ENCODE measurements at regions not wholly inside any gene's neighbourhood (a gene's known extent, or its start where the extent isn't known, plus 50 kb on each side); places are given as distances from the start of the nearest gene placed in this dataset.
"Not testable (repeated sequence)": the region's sequence is repeated elsewhere in the genome, so short reads cannot be mapped to it uniquely, and the experiment has no call there.

DNA sequence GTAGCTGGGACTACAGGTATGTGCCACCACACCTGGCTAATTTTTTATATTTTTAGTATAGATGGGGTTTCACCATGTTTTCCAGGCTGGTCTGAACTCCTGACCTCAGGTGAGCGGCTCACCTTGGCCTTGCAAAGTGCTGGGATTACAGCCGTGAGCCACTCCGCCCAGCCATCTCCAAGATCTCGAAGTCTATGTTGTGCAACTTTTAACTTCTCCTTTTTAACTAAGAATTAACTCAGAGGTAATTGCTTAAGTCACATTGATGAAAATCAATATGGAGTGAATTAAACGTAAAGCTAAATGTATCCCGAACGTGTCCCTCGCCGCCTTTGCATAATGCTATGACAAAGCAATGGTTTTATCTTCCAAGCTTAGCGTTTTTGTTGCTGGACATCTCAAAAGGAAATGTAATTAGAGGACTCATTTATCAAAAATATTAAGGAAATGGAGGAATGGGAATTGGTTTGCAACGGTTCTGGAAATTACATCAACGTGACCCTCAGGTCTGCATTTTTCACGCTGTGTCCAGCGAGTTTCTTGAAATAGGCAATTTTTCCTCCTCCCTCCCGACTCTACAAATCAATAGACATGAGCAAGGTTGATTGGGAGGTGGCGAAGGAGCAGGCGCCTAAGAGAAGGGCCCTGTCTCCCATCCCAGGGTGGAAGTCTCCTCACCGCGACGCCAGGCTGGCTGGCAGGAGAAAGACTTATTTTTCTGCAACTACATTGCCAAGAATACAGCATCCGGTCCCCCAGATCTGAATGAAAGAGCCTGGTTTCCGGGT, 89.8 kb downstream of the TMEM130 start:
- no peak overlapping the region for H3K4me3 ChIP-seq (ENCODE audit: low read length)
- no peak for TF ChIP-seq EZH2phosphoT487 (IDR thresholded peaks at IDR 0.05; ENCODE audit: low read depth)
- TF ChIP-seq, protein P1, sequence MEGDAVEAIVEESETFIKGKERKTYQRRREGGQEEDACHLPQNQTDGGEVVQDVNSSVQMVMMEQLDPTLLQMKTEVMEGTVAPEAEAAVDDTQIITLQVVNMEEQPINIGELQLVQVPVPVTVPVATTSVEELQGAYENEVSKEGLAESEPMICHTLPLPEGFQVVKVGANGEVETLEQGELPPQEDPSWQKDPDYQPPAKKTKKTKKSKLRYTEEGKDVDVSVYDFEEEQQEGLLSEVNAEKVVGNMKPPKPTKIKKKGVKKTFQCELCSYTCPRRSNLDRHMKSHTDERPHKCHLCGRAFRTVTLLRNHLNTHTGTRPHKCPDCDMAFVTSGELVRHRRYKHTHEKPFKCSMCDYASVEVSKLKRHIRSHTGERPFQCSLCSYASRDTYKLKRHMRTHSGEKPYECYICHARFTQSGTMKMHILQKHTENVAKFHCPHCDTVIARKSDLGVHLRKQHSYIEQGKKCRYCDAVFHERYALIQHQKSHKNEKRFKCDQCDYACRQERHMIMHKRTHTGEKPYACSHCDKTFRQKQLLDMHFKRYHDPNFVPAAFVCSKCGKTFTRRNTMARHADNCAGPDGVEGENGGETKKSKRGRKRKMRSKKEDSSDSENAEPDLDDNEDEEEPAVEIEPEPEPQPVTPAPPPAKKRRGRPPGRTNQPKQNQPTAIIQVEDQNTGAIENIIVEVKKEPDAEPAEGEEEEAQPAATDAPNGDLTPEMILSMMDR (IDR thresholded peaks at IDR 0.05; ENCODE audit: low read depth, low read length), result no peak
- H3K4me1 ChIP-seq (ENCODE audit: low read length), result no peaks in the 10 kb centered on the region
- no peaks in the 10 kb centered on the region for H3K36me3 ChIP-seq (replicated peaks; ENCODE audit: low read depth, low read length)
- no peak overlapping the region for H3K27ac ChIP-seq (ENCODE audit: low read length)
- no peak overlapping the region for H3K9ac ChIP-seq (ENCODE audit: low read length)
- H4K20me1 ChIP-seq (ENCODE audit: insufficient read depth, low read length), result no peaks in the 10 kb centered on the region
- no peaks in the 10 kb centered on the region for H3K9me3 ChIP-seq (ENCODE audit: insufficient read depth, low read length)
- H3K79me2 ChIP-seq (ENCODE audit: low read length), result no peaks in the 10 kb centered on the region
- no peak overlapping the region for H3K4me2 ChIP-seq (ENCODE audit: low read length)
- H3K27me3 ChIP-seq (ENCODE audit: low read depth, low read length), result peaks cover 38% of the 10 kb centered on the region
- no peak overlapping the region for H2AFZ ChIP-seq (ENCODE audit: low read depth, low read length)

DNA sequence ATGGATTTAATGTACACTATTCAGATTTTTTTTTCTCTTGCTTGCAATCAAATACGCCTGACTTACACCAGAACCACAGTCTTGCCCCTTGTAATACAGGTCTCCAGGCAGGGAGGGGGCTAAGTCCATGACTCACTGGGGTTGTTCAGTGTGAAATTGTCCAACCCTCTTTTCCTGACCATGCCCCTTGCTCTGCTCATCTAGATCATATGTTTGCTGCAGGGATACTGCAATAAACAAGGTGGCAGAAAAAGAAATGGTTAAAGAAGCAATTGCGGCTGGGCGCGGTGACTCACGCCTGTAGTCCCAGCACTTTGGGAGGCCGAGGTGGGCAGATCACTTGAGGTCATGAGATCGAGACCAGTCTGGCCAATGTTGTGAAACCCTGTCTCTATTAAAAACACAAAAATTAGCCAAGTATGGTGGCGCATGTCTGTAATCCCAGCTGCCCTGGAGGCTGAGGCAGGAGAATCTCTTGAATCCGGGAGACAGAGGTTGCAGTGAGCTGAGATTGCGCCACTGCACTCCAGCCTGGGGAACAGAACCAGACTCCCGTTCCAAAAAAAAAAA, 85.5 kb downstream of the TMEM130 start:
- Histone ChIP-seq H4K20me1 (ENCODE audit: insufficient read depth, low read length) (no peaks in the 10 kb centered on the region), H3K4me2 (ENCODE audit: low read length) (no peak overlapping the region), H3K79me2 (ENCODE audit: low read length) (no peaks in the 10 kb centered on the region), H3K9me3 (ENCODE audit: insufficient read depth, low read length) (no peaks in the 10 kb centered on the region), H3K4me1 (ENCODE audit: low read length) (no peaks in the 10 kb centered on the region), H3K9ac (ENCODE audit: low read length) (no peak overlapping the region), H2AFZ (ENCODE audit: low read depth, low read length) (no peak overlapping the region), H3K27me3 (ENCODE audit: low read depth, low read length) (peaks cover 51% of the 10 kb centered on the region), H3K27ac (ENCODE audit: low read length) (no peak overlapping the region), H3K4me3 (ENCODE audit: low read length) (no peak overlapping the region), H3K36me3 (replicated peaks; ENCODE audit: low read depth, low read length) (no peaks in the 10 kb centered on the region)
- no peak for TF ChIP-seq EZH2phosphoT487 (IDR thresholded peaks at IDR 0.05; ENCODE audit: low read depth)
- TF ChIP-seq, protein P1 (IDR thresholded peaks at IDR 0.05; ENCODE audit: low read depth, low read length), result no peak

GRCh38 chr7:98785929-98786571, 83.8 kb downstream of the TMEM130 start:
- H4K20me1 ChIP-seq (ENCODE audit: insufficient read depth, low read length), result no peaks in the 10 kb centered on the region
- no peak overlapping the region for H3K4me2 ChIP-seq (ENCODE audit: low read length)
- H3K9me3 ChIP-seq (ENCODE audit: insufficient read depth, low read length), result no peaks in the 10 kb centered on the region
- no peaks in the 10 kb centered on the region for H3K79me2 ChIP-seq (ENCODE audit: low read length)
- no peaks in the 10 kb centered on the region for H3K36me3 ChIP-seq (replicated peaks; ENCODE audit: low read depth, low read length)
- no peak overlapping the region for H3K9ac ChIP-seq (ENCODE audit: low read length)
- no peaks in the 10 kb centered on the region for H3K4me1 ChIP-seq (ENCODE audit: low read length)
- no peak for TF ChIP-seq EZH2phosphoT487 (IDR thresholded peaks at IDR 0.05; ENCODE audit: low read depth)
- TF ChIP-seq, protein P1 (IDR thresholded peaks at IDR 0.05; ENCODE audit: low read depth, low read length), result no peak
- H3K27me3 ChIP-seq (ENCODE audit: low read depth, low read length), result peaks cover 45% of the 10 kb centered on the region
- H3K4me3 ChIP-seq (ENCODE audit: low read length), result no peak overlapping the region
- H2AFZ ChIP-seq (ENCODE audit: low read depth, low read length), result no peak overlapping the region
- H3K27ac ChIP-seq (ENCODE audit: low read length), result no peak overlapping the region

DNA sequence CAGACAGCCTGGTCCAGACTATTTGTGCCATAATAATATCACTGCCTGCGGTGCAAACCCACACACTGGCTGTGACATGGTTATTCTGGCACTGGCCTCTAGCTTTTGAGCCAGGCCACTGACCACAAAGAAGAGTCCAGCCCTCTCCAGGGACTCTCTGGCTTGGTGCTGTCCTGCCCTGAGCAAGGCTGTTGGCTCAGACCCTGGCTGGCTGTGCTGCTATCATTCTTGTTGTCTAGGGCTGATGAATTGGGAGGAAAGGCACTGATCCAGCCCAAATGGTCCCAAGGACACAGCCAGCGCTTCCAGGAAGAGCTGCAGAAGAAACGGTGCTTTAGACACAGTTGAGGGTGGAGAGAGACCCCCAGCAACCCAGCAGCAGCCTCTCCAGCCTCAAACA, 80.8 kb downstream of the TMEM130 start:
- Histone ChIP-seq H3K27me3 (ENCODE audit: low read depth, low read length) (peaks cover 47% of the 10 kb centered on the region), H3K27ac (ENCODE audit: low read length) (no peak overlapping the region), H2AFZ (ENCODE audit: low read depth, low read length) (no peak overlapping the region), H3K4me1 (ENCODE audit: low read length) (no peaks in the 10 kb centered on the region), H3K36me3 (replicated peaks; ENCODE audit: low read depth, low read length) (no peaks in the 10 kb centered on the region), H3K9ac (ENCODE audit: low read length) (no peak overlapping the region), H3K79me2 (ENCODE audit: low read length) (no peaks in the 10 kb centered on the region), H3K9me3 (ENCODE audit: insufficient read depth, low read length) (no peaks in the 10 kb centered on the region), H3K4me3 (ENCODE audit: low read length) (no peak overlapping the region), H3K4me2 (ENCODE audit: low read length) (no peak overlapping the region), H4K20me1 (ENCODE audit: insufficient read depth, low read length) (no peaks in the 10 kb centered on the region)
- TF ChIP-seq, protein P1 (IDR thresholded peaks at IDR 0.05; ENCODE audit: low read depth, low read length), result no peak
- no peak for TF ChIP-seq EZH2phosphoT487 (IDR thresholded peaks at IDR 0.05; ENCODE audit: low read depth)

- not testable (repeated sequence) for H4K20me1 ChIP-seq (ENCODE audit: insufficient read depth, low read length); H2AFZ ChIP-seq (ENCODE audit: low read depth, low read length); H3K36me3 ChIP-seq (replicated peaks; ENCODE audit: low read depth, low read length); H3K4me3 ChIP-seq (ENCODE audit: low read length); H3K79me2 ChIP-seq (ENCODE audit: low read length); H3K4me2 ChIP-seq (ENCODE audit: low read length); H3K9me3 ChIP-seq (ENCODE audit: insufficient read depth, low read length); H3K27ac ChIP-seq (ENCODE audit: low read length); H3K9ac ChIP-seq (ENCODE audit: low read length)
- peaks cover 41% of the 10 kb centered on the region for H3K27me3 ChIP-seq (ENCODE audit: low read depth, low read length)
- H3K4me1 ChIP-seq (ENCODE audit: low read length), result peaks cover 23% of the 10 kb centered on the region
These were observed 75.4 kb downstream of the TMEM130 start for GRCh38 chr7:98794453-98794852.
